GM18498 (cell line): ENCODE measurements at regions not wholly inside any gene's neighbourhood (a gene's known extent, or its start where the extent isn't known, plus 50 kb on each side); places are given as distances from the start of the nearest gene placed in this dataset.
A peak's percentile ranks its signal among the peaks of the same experiment; 100 is the strongest.
"Not testable (repeated sequence)": the region's sequence is repeated elsewhere in the genome, so short reads cannot be mapped to it uniquely, and the experiment has no call there.

ENCODE experiments used
- ATAC-seq: cut with Tn5 transposase; IDR thresholded peaks from one replicate; pipeline ENCODE4 v1.9.1; 2021; ENCODE audit warnings: mild to moderate bottlenecking, moderate library complexity; ENCODE audit not compliant: unreplicated experiment

GRCh38 chrX:109184506-109185139, 297.3 kb downstream of the GUCY2F start:
- peak; percentile 46 for ATAC-seq

- no peak for ATAC-seq
Measured at GRCh38 chrX:109172091-109172602, 309.7 kb downstream of the GUCY2F start.

- ATAC-seq, result no peak
Measured at GRCh38 chrX:109155161-109155560, 326.7 kb downstream of the GUCY2F start.

GRCh38 chrX:109144173-109144572, 337.7 kb downstream of the GUCY2F start:
- not testable (repeated sequence) for ATAC-seq

DNA sequence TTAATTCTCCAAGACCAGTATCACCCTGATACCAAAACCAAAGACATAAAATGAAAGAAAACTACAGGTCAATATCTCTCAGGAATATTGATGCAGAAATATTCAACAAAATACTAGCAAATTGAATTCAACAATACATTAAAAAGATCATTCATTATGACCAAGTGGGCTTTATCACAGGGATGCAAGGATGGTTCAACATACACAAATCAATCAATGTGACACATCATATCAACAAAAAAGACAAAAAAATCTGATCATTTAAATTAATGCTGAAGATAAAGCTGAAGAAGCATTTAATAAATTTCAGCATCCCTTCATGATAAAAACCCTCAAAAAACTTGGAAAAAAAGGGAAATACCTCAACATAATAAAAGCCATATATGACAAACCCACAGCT, 341.4 kb downstream of the GUCY2F start:
- ATAC-seq, result no peak

DNA sequence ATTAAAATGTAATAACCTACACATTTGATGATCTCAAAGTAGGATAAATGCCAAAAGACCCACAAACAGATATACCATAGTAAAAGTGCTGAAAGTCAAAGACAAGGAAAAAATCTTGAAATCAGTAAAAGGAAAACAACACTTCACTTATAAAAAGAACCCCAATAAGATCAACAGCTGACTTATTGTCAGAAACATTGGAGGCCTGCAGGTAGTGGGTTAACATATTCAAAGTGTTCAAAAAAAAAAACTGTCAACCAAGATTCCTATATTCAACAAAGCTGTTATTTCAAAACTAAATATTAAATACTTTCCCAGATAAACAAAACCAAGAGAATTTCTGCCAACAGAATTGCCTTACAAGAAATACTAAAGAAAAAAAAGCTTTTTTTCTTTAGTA, 347.1 kb downstream of the GUCY2F start:
- ATAC-seq, result no peak

GRCh38 chrX:109125304-109125703, 356.6 kb downstream of the GUCY2F start:
- no peak for ATAC-seq

- no peak for ATAC-seq
Measured at GRCh38 chrX:109089359-109089758, 353.0 kb upstream of the IRS4 start.

- ATAC-seq, result no peak
Measured at GRCh38 chrX:109077788-109078187, 341.4 kb upstream of the IRS4 start.

- ATAC-seq, result not testable (repeated sequence)
Measured at GRCh38 chrX:109054181-109054581, 317.8 kb upstream of the IRS4 start.

DNA sequence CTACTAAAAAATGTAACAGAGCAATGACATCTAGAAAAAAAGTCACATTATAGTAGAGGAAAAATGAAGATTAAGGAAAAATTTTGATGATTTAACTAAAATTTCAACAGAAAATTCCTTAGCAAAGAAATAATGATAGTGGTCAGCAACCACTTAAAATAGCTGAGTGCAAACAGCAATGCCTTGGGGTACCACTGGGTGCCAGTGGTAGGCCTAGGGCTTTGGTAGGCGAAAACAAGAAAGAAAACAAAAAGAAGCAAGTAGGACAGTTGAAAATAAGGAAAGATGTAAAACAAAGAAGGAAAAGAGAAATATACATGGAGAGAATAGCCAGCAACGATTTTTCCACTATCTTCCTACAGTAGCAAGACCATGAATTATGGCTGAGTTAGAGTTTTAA, 313.5 kb upstream of the IRS4 start:
- no peak for ATAC-seq

- no peak for ATAC-seq
Measured at GRCh38 chrX:109049416-109049815, 313.1 kb upstream of the IRS4 start.

DNA sequence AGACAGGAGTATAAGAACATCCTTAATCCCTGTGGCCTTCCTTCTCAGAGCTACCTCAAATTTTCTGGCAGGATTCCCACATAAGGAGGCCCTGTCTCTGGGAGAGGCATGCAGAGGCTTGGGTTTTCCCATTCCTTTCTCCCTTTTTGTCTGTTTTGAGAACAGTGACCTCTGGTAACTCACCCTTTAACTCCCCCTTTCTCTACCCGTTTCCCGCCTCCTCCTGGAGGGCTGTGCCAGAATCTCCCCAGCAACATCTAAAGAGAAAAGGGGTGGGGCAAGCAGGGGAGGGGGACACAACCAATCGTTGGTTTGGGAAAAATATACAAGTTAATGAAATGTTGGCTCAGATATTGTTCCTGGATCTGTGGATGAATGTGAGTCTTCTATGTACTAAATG, 303.7 kb upstream of the IRS4 start:
- ATAC-seq, result no peak

DNA sequence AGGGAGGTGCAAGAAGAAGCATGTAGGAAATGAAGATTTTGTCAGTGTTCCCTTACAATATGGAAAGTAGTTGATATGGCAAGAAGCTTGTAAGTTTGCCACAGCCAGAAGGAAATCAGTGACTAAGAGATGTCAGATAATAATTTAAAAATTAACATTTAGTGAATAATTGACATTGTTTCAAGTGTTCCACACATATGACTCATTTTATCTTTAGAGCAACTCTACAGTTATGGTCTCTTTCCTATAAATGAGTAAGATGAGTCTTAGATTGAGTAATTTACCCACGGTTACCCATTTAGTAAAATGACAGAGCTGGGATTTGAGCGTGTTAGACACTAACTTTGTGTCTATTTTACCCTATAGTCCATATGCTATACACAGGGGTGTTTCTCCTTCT, 300.3 kb upstream of the IRS4 start:
- no peak for ATAC-seq

DNA sequence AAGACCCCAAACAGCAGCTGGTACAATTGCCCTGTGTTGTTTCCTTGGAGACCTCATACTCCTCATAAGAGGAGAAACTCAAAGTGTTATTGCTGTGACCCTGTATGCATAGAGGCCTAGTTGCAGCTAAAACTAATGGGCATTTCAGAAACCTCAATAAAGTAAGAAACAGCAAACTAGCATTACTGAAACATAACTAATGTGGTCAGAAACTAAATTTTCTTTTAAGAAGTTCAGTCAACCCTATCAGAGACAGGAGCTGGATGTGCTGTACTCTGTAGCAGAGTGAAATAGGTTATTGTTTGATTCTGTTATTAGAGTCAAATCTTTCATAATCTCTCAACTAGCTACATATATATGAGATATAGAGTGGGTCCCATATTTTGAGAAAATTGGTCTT, 257.5 kb upstream of the IRS4 start:
- no peak for ATAC-seq

- ATAC-seq, result not testable (repeated sequence)
Measured at GRCh38 chrX:108972899-108973298, 236.5 kb upstream of the IRS4 start.

GRCh38 chrX:108947205-108947604, 210.8 kb upstream of the IRS4 start:
- no peak for ATAC-seq

GRCh38 chrX:108946531-108946930, 210.2 kb upstream of the IRS4 start:
- ATAC-seq, result no peak

DNA sequence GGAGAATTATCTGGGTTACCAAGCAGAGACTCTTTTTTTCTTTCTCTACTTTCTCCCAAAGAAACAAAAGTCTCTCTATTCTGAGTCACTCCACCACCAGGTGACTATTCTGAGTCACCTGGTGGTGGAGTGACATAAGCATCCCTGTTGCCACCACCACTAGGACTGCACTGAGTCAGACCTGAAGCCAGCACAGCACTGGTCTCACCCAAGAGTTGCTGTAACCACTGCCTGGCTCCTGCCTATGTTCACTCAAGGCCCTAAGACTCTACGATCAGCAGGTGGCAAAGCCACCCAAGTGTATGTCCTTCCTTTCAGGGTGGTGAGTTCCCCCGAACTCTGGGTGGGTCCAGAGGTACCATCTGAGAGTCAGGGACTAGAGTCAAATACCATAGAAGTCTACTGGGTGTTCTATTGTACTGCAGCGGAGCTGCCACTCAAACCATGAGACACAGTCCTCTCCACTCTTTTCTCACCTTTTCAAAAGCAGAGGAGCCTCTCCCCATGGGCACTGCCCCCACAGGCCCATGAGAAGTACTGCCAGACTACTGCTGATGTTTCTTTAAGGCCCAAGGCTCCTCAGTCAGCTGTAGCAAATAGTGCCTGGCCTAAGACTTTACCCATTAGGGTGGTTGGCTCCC, 209.6 kb upstream of the IRS4 start:
- ATAC-seq, result no peak

- no peak for ATAC-seq
Measured at GRCh38 chrX:108914791-108915190, 178.4 kb upstream of the IRS4 start.

DNA sequence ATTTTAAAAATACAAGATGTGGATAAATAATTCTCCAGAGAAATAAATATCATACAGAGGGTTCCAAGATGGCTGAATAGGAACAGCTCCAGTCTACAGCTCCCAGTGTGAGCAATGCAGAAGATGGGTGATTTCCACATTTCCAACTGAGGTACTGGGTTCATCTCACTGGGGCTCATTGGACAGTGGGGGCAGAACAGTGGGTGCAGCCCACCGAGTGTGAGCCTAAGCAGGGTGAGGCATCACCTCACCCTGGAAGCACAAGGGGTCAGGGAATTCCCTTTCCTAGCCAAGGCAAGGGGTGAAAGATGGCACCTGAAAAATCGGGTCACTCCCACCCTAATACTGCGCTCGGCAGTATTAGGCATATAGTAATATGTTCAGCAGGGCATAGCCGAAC, 167.5 kb upstream of the IRS4 start:
- not testable (repeated sequence) for ATAC-seq

DNA sequence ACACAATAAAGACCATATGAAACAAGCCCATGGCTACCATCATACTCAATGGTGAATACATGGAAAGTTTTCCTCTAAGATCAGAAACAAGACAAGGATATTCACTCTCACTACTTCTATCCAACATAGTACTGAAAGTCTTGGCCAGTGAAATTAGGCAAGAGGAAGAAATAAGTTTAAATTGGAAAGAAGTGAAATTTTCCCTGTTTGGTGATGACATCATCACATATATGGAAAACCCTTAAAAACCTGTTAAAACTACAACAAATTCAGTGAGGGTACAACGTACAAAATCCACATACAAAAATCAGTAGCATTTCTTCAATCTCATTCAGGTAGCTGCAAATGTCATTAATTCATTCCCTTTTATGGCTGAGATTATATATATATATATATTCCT, 164.0 kb upstream of the IRS4 start:
- no peak for ATAC-seq

GRCh38 chrX:108896349-108896748, 160.0 kb upstream of the IRS4 start:
- not testable (repeated sequence) for ATAC-seq
